Keratinocyte (primary cell): ENCODE measurements at regions not wholly inside any gene's neighbourhood (a gene's known extent, or its start where the extent isn't known, plus 50 kb on each side); places are given as distances from the start of the nearest gene placed in this dataset.
"Not testable (repeated sequence)": the region's sequence is repeated elsewhere in the genome, so short reads cannot be mapped to it uniquely, and the experiment has no call there.

ENCODE experiments used
- CTCF ChIP-seq, 3 experiments: IDR thresholded peaks in 1 of 3; conservative IDR thresholded peaks in 1 of 3; optimal IDR thresholded peaks in 1 of 3; 2 replicates in 2 of 3; 3 replicates in 1 of 3; pipeline versions ENCODE3 to v1.5.1; 2011; ENCODE audit warnings: low read length in 3 of 3, mild to moderate bottlenecking in 3 of 3, moderate library complexity in 2 of 3, control low read depth in 1 of 3, inconsistent platforms in 1 of 3; ENCODE audit not compliant: insufficient read depth in 2 of 3; ENCODE audit errors: extremely low read depth in 1 of 3
- EZH2 ChIP-seq: IDR thresholded peaks from one replicate; pipeline ENCODE4 v1.6.1; 2012; ENCODE audit warnings: inconsistent platforms, mild to moderate bottlenecking, low read length, moderate library complexity

- TF ChIP-seq CTCF (optimal IDR thresholded peaks at IDR 0.05 in 1 of 3, IDR thresholded peaks at IDR 0.05 in 1 of 3, conservative IDR thresholded peaks at IDR 0.05 in 1 of 3; ENCODE audit: extremely low read depth in 1 of 3, insufficient read depth in 2 of 3, low read length in 3 of 3); EZH2: not testable (repeated sequence)
Measured at GRCh38 chr16:88247583-88247966, 135.2 kb upstream of the ZNF469 start.
